KMS-11 (cell line): ENCODE measurements at regions not wholly inside any gene's neighbourhood (a gene's known extent, or its start where the extent isn't known, plus 50 kb on each side); places are given as distances from the start of the nearest gene placed in this dataset.

Source experiments
- H2AFZ ChIP-seq: fragments of 200-600 bp; sonication (generic); 2 replicates; pipeline ENCODE4 v1.6.1; 2016; ENCODE audit warnings: antibody characterized with exemption, mixed run types, low read depth
- H3K27ac ChIP-seq: fragments of 200-600 bp; sonication (generic); 2 replicates; pipeline ENCODE4 v1.6.1; 2016; ENCODE audit warnings: mild to moderate bottlenecking, mixed run types
- H3K27me3 ChIP-seq: fragments of 200-600 bp; sonication (generic); 2 replicates; pipeline ENCODE4 v1.6.1; 2017; ENCODE audit warnings: mild to moderate bottlenecking, low read depth, mixed run types, moderate library complexity; ENCODE audit not compliant: insufficient read depth
- H3K36me3 ChIP-seq: fragments of 200-600 bp; sonication (generic); 2 replicates; pipeline ENCODE4 v1.6.1; 2017; ENCODE audit warnings: mild to moderate bottlenecking, mixed run types; ENCODE audit not compliant: insufficient read depth
- H3K4me1 ChIP-seq: fragments of 200-600 bp; sonication (generic); 2 replicates; pipeline ENCODE4 v1.6.1; 2016; ENCODE audit warnings: mild to moderate bottlenecking, low read depth, mixed run types; ENCODE audit not compliant: poor library complexity, severe bottlenecking
- H3K4me2 ChIP-seq: fragments of 200-600 bp; sonication (generic); 2 replicates; pipeline ENCODE4 v1.7.0; 2016; ENCODE audit warnings: mild to moderate bottlenecking, mixed run types
- H3K4me3 ChIP-seq: fragments of 200-600 bp; sonication (generic); IDR thresholded peaks from 2 replicates; pipeline ENCODE4 v1.6.1; 2017; ENCODE audit warnings: low read depth, low read length, mixed read lengths; ENCODE audit not compliant: insufficient read depth
- H3K79me2 ChIP-seq: fragments of 200-600 bp; sonication (generic); 2 replicates; pipeline ENCODE4 v1.6.1; 2016; ENCODE audit warnings: low read depth, mixed run types; ENCODE audit not compliant: insufficient read depth
- H3K9ac ChIP-seq: fragments of 200-600 bp; sonication (generic); 2 replicates; pipeline ENCODE4 v1.6.1; 2016; ENCODE audit warnings: mild to moderate bottlenecking, mixed run types
- H4K20me1 ChIP-seq: fragments of 200-600 bp; sonication (generic); 2 replicates; pipeline ENCODE4 v1.6.1; 2016; ENCODE audit warnings: mild to moderate bottlenecking, mixed run types; ENCODE audit not compliant: insufficient read depth
- TF ChIP-seq, protein P1 (sequence below): fragments of 200-600 bp; sonication (generic); conservative IDR thresholded peaks from 2 replicates; pipeline ENCODE4 v1.6.1; 2017; ENCODE audit warnings: low read depth, mild to moderate bottlenecking, antibody characterized with exemption, low read length, moderate library complexity, mixed read lengths

- Histone ChIP-seq H3K4me3 (no peak overlapping the region), H3K4me1 (no peaks in the 10 kb centered on the region), H3K9ac (no peak overlapping the region), H3K27ac (no peak overlapping the region), H4K20me1 (no peaks in the 10 kb centered on the region), H3K4me2 (no peak overlapping the region), H3K27me3 (no peaks in the 10 kb centered on the region), H2AFZ (no peak overlapping the region), H3K79me2 (no peaks in the 10 kb centered on the region), H3K36me3 (no peaks in the 10 kb centered on the region)
- TF ChIP-seq, protein P1, sequence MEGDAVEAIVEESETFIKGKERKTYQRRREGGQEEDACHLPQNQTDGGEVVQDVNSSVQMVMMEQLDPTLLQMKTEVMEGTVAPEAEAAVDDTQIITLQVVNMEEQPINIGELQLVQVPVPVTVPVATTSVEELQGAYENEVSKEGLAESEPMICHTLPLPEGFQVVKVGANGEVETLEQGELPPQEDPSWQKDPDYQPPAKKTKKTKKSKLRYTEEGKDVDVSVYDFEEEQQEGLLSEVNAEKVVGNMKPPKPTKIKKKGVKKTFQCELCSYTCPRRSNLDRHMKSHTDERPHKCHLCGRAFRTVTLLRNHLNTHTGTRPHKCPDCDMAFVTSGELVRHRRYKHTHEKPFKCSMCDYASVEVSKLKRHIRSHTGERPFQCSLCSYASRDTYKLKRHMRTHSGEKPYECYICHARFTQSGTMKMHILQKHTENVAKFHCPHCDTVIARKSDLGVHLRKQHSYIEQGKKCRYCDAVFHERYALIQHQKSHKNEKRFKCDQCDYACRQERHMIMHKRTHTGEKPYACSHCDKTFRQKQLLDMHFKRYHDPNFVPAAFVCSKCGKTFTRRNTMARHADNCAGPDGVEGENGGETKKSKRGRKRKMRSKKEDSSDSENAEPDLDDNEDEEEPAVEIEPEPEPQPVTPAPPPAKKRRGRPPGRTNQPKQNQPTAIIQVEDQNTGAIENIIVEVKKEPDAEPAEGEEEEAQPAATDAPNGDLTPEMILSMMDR, result no peak
These were observed 1106.9 kb downstream of the TMTC2 start for GRCh38 chr12:83793616-83794015.

DNA sequence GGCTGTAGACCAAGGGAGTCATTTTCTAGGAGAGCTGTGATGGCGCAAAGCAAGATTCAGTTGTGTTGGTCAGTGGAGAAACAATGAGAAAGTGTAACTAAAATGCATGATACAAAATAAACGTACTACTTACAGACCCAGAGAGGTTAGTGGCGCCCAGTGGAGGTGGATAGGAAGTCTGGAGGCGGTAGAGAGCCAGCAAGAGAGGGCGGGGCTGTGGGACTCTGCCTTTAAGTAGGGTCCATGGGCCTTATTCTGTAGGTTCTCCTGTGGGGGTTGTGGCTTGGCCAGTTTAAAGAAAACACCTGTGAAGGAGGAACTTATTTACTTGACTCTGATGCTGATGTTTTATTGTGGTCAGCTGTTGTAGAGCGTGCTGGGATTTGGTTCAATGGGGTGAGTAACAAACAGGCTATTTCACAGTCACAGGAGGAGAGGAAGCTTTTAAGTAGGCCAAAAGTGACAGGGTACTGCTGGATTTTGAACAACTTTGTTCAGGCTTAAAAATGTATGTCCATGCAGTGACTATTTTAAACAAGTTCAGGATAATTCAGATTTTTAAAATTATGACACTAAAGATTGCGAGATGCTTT lies 1097.7 kb downstream of the TMTC2 start:
- no peak overlapping the region for H3K27ac ChIP-seq
- no peaks in the 10 kb centered on the region for H3K36me3 ChIP-seq
- H4K20me1 ChIP-seq, result no peaks in the 10 kb centered on the region
- no peak overlapping the region for H3K4me3 ChIP-seq
- no peak overlapping the region for H3K4me2 ChIP-seq
- no peak overlapping the region for H3K9ac ChIP-seq
- no peaks in the 10 kb centered on the region for H3K79me2 ChIP-seq
- H3K27me3 ChIP-seq, result no peaks in the 10 kb centered on the region
- no peaks in the 10 kb centered on the region for H3K4me1 ChIP-seq
- TF ChIP-seq, protein P1, result no peak
- no peak overlapping the region for H2AFZ ChIP-seq

DNA sequence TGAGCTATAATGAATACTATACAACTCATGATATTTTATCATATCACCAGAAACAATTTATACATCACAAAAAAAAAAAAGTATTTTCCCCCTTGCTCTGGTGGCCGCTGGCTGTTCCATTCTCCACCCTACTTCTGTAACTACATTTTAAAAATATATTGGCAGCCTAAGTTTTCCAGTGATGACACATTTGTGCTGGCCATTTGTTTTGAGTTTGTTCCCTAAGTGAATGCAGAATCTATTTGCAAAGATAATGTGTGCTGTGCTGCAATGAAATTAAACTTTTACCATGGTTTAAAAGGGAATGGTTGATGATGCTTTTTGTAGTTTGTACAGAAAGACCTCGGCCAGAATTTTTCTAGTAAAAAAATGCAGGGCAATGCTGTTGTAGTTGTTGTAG lies 1092.8 kb downstream of the TMTC2 start:
- no peaks in the 10 kb centered on the region for H3K4me1 ChIP-seq

DNA sequence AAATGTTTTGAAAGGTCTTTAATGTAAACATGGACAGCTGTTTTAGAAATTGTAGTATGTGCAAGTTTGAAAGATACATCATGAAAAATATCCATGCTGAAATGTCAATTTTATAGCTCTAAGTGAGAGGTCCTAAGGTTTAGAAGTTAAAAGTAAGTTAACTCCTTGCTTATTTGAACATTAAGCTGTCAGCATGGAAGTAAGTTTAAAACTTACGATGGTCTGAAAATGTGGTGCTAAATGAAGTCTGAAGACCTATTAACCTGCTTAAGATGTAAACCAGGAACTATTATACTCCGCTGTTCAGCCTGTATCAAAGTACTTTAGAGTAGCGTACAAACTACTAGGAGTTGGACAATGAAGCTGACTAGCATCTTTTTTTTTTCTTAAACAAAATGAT lies 1082.4 kb downstream of the TMTC2 start:
- no peaks in the 10 kb centered on the region for H3K4me1 ChIP-seq
- TF ChIP-seq, protein P1, result no peak
- no peaks in the 10 kb centered on the region for H3K36me3 ChIP-seq
- H3K9ac ChIP-seq, result no peak overlapping the region
- H4K20me1 ChIP-seq, result no peaks in the 10 kb centered on the region
- H3K79me2 ChIP-seq, result no peaks in the 10 kb centered on the region
- no peaks in the 10 kb centered on the region for H3K27me3 ChIP-seq
- H3K4me3 ChIP-seq, result no peak overlapping the region
- H3K4me2 ChIP-seq, result no peak overlapping the region
- no peak overlapping the region for H2AFZ ChIP-seq
- H3K27ac ChIP-seq, result no peak overlapping the region

More for the DNA sequence above, 1092.8 kb downstream of the TMTC2 start:
- TF ChIP-seq, protein P1, result no peak
- Histone ChIP-seq H3K4me3 (no peak overlapping the region), H3K79me2 (no peaks in the 10 kb centered on the region), H4K20me1 (no peaks in the 10 kb centered on the region), H2AFZ (no peak overlapping the region), H3K27me3 (no peaks in the 10 kb centered on the region), H3K4me2 (no peak overlapping the region), H3K9ac (no peak overlapping the region), H3K36me3 (no peaks in the 10 kb centered on the region), H3K27ac (no peak overlapping the region)
